ENCODE measurements at regions not wholly inside any gene's neighbourhood (a gene's known extent, or its start where the extent isn't known, plus 50 kb on each side); places are given as distances from the start of the nearest gene placed in this dataset.

DNA sequence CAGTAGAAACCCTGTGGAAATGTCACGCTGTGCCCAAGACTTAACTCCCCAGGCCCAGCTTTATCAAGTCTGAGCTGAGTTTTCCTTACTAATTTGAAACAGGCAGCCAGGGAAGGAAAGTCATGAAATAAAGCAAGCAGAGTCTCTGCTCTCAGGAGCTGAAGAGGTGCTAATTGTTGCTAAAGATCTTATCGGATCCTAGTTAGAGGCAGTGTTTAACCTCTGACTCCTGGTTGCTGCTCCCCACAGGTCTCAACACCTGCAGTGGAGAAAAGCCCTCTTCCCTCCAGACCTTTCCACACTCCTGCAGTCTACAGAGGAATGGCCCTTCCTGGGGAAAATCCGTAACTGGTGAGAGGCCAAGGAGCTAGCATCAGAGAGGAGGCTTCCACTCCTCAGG lies 628.2 kb downstream of the NTRK3 start:
- DNase-seq = no peak

DNA sequence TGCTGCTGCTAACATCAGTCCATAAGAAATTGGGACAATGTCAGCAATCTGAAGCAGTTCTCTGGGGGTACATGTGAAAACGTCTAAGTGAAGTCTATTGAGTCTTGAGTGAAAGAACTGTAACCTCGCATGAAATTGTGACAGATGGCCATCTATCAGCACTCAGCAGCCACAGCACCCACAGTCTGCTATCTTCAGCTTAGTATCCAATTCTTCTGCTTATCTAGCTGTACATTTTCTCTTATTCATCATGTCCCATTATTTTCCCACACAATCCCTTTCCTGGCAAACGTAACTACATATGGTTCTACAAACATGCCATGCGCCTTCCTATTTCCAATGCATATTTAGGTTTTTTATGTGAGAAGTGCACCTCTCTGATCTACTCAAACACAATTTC lies 629.7 kb downstream of the NTRK3 start:
- no peak for DNase-seq

DNA sequence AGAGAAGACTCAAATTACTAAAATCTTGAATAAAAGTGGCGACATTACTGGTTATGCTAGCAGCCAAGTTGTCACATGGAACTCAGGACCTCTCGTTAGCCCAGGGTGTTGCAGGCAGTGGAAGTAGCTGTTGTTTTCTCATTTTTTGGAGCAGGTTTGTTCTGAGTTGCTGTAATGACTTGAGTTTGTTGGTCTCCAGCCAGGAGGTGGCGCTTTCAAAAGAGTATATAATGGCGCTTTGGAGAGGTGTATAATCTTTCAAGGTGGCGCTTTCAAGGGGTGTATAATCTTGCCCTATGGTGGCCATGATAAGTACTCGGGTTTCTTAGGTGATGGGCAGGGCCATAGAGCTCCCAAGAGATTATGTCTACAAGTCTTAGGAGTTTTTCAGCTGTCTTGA lies 632.7 kb downstream of the NTRK3 start:
- DNase-seq = no peak

DNA sequence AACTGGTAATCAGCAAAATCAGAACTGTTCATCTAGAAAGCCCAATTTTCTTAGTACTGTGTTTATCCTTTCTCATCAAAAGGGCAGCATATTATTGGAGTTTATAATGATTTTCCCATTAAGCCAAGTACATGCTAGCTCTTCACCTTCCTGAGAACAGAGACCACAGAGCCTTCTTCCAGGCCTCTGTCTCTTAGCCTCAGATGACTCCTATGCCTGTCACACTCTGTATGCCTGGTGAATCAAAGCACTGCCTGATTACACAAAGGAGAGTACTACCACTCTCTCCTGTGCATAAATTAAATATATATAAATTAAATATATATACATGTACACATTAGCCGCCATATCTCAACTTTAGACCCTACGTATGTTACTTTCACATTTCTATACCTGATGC lies 636.1 kb downstream of the NTRK3 start:
- no peak for DNase-seq

DNA sequence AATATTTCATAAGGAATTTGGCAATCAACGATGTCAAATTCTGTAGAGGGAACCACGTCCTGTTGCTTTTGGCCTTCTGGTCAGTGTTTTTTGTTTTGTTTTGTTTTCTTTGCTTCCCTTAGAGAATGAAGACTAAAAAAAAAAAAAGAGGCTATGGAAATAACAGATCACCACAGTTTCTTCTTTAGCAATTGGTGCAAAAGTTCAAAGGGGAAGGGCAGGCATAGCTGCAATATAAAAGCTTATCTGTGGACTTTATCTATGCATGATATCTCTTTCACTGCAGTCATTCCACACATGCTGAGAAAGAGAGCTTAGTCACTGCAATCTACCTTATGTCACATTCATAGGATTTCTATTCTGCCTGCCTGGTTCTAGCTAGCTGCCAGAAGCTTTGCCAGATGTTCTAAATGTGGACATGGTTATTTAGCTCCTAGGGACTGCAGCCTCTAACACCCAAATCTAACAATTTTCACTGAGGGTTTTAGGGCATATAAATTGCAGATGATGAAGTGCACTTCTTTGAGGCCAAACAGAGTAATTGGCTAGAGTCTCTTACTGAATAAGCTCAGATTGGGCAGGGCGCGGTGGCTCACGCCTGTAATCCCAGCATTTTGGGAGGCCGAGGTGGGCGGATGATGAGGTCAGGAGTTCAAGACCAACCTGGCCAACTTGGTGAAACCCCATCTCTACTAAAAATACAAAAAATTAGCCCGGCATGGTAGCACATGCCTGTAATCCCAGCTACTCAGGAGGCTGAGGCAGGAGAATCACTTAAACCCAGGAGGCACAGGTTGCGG lies 637.2 kb downstream of the NTRK3 start:
- no peak for DNase-seq

DNA sequence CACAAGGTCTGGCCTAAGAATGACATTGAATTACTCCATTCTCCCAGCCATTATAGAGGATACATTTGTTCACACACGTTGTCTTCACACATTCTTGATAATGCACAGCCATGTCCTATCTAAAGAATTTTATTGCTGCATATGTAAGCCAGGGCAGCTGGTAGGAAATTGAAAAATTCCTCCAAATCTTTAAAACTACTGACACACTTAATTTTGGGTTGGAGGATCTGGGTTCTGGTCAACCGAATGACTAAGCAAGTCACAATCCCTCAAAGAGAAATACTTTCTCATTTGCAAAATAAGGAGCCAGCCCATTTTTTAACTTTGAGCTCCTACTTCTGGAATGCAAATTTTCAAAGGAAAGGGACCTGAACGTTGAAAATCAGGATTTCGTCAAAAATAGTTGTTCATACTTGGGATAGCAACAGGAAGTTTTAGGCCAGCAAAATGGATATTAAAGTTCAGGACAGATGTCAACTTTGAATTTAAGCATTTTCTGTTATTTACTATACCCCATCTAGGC lies 638.3 kb downstream of the NTRK3 start:
- no peak for DNase-seq

DNA sequence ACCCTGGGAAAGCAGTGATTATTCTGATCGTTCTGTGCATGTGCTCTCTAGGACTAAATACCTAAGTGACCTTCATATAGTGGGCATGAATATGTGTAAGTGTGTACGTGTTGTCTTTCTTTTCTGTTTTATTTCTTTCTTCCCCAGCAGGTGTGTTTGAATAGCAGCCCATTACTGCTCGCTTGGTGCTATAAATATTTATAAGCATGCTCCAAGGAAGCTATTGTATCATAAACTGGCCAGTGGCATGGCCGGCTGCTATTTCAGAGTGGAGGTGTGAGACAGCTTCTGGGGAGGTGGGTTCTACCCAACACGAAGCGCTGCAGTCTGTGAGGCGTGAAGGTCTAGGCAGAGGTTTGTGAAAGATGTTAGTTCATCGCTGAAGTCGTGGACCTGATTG lies 641.8 kb downstream of the NTRK3 start:
- DNase-seq = no peak

DNA sequence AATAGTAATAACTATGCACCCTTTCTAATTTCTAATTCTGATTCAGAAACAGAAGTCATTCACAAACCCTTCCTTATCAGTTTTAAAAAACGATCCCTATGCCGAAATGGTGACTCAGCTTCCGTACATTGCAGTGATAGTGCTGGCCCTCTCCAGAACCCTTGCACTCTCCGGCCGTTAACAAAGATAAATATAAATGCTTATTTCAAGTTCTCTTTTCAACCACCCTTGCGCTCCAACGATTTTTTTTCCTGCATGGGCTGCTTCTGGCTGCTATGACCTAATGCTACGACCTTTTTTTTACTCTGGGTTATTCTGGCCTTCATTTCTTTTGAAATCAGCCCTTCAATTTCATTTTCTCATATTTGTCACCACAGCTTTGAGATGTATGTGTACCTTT lies 646.2 kb downstream of the NTRK3 start:
- no peak for DNase-seq

DNA sequence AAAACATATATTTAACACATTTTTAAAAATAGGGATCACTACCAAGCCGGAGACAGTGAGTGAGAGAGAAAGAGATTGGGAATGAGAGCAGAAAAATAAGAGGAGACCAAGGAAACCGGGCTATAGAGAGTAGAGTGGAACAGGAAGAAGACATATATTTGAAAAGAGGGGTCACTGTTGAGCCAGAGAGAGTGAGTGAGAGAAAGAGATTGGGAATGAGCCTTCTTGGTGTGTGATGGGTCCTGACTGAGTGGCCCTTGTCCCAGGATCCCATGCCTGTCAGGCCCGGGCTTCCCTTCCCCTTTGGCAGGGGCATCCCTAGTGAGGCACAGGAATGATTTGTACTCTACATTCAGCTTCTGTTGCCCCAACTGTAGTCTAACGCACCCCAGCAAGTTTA lies 646.6 kb downstream of the NTRK3 start:
- DNase-seq = no peak

DNA sequence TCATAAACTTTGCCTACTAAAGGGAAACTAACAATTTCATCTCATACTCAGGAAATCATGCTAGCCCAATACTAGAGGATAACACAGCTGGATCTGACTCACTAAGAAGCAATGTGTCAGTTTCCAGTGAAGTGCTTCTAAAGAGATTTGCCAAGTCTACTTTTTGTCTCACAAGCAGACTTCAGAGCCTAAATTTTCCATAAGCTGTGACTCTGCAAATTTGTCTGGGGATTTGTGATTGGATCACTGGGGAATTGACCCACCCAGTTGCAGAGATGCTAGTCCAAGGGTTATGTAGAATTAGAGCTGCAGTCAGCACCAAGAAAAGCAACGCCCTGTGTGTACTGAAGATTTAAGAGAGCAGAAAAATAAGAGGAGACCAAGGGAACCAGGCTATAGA lies 647.1 kb downstream of the NTRK3 start:
- no peak for DNase-seq

DNA sequence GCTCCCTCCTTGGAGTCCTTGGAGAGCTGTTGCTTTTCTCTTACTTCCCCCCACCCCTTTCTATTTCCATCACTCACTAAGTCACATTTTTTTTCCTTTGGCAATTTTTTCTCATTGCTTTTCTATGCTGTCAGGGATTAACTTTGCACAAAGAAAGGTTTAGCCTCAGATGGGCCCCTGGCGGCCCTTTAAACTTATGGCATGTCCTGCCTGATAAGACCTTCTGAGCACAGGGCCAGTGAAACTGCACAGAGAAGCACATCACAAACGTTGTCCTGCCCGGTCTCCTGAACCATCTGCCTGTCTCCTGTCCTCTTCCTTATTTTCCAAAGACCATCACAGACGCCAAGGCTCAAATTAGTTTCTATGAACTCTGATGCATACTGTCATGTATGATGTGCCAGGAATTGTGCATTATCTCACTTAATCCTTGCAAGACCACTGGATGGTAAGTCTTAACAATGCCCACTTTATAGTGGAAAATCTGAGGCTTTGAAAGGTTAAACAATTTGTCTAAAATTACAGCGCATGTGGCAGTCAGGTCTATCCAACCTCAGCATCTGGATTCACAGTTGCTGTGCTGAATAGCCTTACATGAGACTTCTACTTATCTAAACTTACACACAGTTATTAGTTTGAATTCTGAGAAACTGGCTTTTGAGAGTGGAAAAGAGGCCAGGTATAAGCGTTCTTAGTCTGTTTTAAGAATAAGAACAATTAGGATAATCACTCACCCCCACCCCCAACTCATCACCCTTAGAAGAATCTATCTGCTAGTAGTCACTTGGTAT lies 648.1 kb downstream of the NTRK3 start:
- DNase-seq = no peak

DNA sequence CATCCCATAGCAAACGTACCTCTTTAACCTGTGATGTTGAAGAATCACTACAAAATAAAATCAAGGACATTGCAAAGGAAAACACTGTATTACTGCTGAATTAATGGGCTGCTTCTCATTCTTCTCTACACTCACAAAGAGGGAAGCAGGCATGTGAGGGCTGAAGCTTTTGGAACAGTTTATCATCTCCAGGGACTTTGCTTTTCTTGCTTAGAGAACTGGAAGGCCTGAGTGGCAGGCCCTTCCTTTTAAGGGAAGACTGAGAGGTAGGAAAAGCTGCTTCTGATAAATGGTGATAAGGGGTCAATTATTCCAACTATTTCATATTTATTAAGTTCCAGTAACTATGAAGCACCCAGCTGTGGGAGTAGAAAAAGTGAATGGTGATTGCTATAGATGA lies 649.6 kb downstream of the NTRK3 start:
- DNase-seq = no peak

DNA sequence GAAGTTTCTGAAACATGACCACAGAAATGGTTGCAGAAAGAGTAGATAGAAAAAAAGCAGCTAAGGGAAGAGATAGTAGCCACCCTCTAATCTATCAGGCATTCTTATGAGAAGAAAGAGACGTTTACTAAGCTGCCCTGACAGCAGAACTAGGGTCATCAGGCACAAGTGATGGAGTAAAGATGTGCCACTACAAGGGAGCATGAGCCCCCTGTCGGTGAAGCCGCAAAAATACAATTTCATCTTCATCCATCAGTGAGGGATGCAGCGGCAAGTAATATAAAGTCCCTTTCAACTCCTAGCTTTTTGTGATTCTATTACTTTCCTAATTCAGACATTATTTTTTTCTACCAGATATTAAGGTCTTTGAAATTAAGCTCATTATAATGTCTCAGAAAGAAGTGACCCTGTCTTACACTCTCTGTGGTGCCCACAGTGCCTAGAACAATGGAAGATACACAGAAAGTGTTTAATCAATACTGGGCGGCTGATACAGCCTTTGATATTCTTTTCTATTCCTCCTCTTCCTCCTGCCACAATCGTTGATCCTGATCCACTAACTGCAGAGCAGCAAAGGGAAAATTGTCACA lies 651.6 kb downstream of the NTRK3 start:
- no peak for DNase-seq

DNA sequence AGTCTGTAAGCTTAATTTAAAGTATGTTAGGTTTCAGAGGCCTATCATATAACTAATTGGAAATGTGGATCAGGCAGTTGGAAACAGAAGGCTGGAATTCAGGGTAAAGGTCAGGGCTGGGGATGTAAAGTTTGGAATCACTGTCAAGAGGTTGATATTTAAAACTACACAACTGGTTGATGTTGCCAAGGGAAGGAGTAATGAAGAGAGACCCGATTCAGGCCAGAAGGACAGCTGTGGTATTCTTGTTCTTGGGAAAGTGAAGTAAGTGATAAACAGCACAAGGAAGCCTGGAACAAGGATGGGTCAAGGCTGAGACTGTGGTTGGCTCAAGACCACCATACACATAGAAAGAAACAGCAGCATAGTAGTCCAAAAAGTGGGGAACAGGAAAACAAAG lies 654.2 kb downstream of the NTRK3 start:
- DNase-seq = no peak

DNA sequence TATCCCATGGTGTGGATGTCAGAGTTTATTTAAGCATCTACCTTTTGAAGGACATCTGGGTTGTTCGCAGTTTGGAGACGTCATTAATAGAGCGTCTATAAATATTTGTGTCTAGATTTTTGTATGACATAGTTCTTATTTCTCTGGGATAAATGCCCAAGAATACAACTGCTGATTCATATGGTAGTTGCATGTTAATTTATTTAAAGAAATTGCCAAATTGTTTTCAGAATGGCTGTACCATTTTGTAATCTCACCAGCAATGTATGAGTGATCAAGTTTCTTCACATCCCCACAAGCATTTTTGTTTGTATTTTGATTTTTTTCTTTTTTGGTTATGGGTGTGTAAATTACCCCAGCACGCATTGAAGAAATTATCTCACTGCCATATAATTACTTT lies 656.9 kb downstream of the NTRK3 start:
- DNase-seq = no peak

DNA sequence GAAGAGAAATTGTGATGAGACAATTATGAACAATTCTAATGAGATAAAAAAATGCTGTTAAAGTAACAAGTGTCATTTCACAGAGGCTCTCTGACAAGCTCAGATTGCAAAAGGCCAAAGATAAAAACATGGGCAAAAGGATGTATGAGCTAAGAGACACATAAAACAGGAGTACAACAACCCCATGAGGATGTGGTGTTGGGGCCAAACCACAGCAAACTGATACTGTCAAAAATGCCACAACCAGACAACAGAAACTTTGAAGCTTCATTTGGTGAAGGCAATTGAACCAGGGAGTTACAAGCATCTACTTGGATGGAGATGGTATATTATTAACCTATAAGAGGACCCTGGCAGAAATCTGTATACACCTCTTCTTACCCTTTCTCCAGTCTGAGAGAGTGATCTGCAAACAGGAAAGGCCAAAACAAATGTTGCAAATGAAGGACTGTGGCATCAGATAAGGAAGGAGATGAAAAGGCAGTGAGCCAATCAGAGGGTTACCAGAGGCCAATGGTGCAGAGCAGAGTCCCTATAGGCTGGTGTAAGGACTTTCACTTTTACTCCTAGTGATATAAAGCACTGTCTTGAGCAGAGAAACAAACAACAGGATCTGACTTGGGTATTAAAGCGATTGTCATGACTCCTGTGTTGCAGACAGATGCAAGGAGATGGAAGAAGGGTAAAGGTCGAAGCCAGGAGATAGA lies 659.0 kb downstream of the NTRK3 start:
- DNase-seq = no peak

DNA sequence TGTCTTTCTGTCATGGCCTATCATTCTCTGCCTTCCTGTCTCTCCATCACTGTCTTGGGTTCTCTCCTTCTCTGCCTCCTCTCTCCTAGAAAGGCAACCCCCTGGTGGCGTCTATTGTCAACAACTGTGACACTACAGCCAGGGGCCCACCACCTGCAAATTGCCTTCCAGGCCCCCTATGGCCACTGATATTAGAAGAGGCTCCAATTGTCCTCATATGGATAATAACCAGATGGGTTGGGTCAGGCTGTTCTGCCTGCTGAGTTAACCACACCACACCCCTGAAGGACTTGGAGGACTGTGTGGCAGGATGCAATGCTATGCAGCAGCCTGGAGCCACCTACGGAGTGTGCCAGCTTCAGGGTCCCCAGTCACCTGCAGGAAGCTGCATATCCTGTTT lies 665.0 kb downstream of the NTRK3 start:
- DNase-seq = no peak

DNA sequence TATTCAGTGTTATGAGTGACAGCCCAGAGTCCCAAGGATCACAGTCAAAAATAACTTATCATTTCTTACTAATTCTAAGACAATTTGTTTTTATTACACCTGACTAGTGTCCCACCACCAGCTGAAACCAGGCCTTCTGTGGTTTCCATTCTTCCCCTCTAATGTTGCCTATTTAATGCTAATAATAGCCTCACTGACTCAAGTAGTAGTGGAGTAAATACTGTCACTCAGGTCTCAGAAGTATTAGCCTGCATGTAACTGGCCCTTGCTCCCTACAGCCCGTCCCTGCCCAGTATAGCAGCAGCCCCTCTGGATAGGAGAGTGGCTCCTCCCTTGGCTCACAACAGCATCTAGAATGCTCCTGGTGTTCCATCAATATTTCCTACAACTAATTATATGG lies 665.5 kb downstream of the NTRK3 start:
- DNase-seq = no peak

DNA sequence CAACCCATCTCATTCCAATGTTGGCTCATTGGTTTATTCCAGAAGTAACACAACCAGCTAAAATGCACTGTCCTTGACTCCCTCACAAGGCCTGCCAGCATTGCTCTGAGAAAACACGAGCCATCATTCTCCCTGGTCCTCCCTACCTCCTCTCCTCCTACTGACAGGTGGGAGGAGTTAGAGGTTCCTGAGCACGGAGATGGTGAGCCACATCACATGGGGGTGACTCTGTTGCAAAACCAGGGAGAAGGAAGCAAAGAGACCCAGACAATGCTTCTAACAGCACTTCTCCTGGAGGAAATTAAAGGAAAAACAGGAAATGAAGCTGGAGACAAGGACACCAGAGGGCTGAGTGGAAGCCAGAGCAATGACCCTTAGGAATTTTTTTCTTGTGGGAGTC lies 667.4 kb downstream of the NTRK3 start:
- no peak for DNase-seq

DNA sequence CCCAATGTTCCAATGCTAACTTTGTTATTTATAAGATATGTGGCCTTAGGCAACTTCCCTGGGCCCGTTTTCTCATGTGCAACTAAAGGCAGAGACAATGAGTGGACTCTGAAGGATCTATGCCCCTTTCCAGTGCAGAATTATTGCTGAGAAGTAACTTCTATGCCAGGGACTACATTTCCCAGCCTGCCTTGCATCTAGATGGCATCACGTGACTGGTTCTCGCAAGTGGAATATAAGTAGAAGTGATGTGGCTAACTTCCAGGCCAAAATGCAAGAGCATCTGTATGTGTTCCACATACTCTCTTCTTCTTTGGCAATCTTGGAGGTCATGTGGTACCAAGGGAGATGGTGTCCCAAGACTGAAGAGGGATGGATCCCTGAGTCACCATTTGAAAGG lies 674.4 kb downstream of the NTRK3 start:
- no peak for DNase-seq

DNA sequence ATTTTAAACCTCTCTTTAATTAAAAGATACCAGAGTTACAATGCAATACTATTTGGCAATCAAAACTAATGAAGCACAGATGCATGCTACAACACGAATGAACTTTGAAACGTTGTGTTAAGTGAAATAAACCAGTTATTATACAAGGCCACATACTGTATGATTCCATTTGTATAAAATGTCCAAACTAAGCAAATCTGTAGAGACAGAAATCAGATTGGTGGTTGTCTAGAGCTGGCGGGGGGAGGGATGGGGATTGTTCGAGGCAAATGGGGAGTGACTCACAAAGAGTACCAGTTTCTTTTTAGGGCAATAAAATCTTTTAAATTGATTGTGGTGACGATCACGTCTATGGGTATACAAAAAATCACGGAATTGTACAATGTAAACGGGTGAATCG lies 677.0 kb downstream of the NTRK3 start:
- no peak for DNase-seq

DNA sequence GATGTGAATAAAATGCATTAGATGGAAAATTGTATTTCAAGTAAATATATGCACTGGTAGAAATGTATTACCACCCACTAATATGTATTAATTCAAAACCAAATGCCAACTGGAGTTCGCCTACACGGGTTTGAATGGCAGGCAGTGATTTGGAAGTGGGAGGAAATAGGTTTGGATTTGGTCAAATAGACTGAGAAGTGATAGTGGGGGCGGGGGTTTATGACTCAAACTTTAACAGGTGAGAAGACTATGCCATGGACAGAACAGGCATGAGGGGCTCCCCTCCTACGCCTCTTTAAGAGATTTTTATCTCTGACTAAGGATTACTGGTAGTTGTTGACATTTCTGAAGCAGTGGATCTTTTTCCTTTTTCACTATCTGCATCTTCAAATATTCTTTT lies 677.8 kb downstream of the NTRK3 start:
- no peak for DNase-seq

DNA sequence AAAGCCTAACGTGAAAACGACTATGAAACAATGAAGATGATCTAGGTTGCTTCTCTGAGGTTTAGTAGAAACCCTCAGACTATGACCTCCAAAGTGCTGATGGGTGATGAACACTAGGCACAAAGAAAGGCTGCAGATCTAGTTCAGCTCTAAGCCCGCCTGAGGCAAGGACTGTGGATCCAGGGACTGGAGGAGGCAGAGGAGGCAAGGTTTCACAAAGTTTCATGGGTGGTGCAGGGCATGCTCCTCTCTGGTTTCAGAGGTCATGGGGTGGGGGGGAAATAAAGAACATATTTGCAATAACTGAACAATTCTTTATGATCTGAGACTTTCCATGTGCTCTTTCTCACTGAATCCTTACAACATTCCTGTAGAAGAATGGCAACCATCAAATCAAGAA lies 679.2 kb downstream of the NTRK3 start:
- DNase-seq = no peak

Data from SHP77 (cell line).